Calu3 (cell line): ENCODE measurements at regions not wholly inside any gene's neighbourhood (a gene's known extent, or its start where the extent isn't known, plus 50 kb on each side); places are given as distances from the start of the nearest gene placed in this dataset.

Source experiments
- BruUV-seq: library from RNA; stranded (reverse); fragments of 400-500 nt; replicated peaks from 2 replicates; lab custom pipeline; 2021; lab: Mats Ljungman, UMichigan
- CTCF ChIA-PET: fragments of 300-600 bp; sonication (Branson Sonifier 250); formaldehyde crosslinking; loops from one replicate; lab custom pipeline; 2022; ENCODE audit warnings: antibody characterized with exemption; lab: Charles Lee
- DNase-seq: peaks from one replicate; pipeline ENCODE4 v3.0.0; 2022
- H3K27ac Mint-ChIP-seq: one replicate; pipeline ENCODE4 v1.8.0; 2022; ENCODE audit warnings: mixed read lengths; ENCODE audit not compliant: unreplicated experiment
- H3K27me3 Mint-ChIP-seq: one replicate; pipeline ENCODE4 v1.8.0; 2022; ENCODE audit warnings: mixed read lengths; ENCODE audit not compliant: unreplicated experiment
- H3K36me3 Mint-ChIP-seq: one replicate; pipeline ENCODE4 v1.8.0; 2022; ENCODE audit warnings: mild to moderate bottlenecking, moderate library complexity, mixed read lengths; ENCODE audit not compliant: insufficient read depth, unreplicated experiment
- H3K4me1 Mint-ChIP-seq: one replicate; pipeline ENCODE4 v1.8.0; 2022; ENCODE audit warnings: mild to moderate bottlenecking, low read depth, mixed read lengths; ENCODE audit not compliant: unreplicated experiment
- H3K4me3 Mint-ChIP-seq: one replicate; pipeline ENCODE4 v1.8.0; 2022; ENCODE audit warnings: mild to moderate bottlenecking, low read depth, moderate library complexity, mixed read lengths; ENCODE audit not compliant: unreplicated experiment
- H3K9me3 Mint-ChIP-seq: one replicate; pipeline ENCODE4 v1.8.0; 2022; ENCODE audit warnings: low read depth, mixed read lengths; ENCODE audit not compliant: unreplicated experiment
- CTCF ChIP-seq: fragments of 200-600 bp; IDR thresholded peaks from one replicate; pipeline ENCODE4 v1.8.0; 2022; ENCODE audit warnings: antibody characterized with exemption; ENCODE audit not compliant: unreplicated experiment
- intact Hi-C: fragments of 100-400 bp; cut with micrococcal nuclease; formaldehyde crosslinking; loops from one replicate; pipeline ENCODE4 v1.10.0; 2022; ENCODE audit not compliant: unreplicated experiment

DNA sequence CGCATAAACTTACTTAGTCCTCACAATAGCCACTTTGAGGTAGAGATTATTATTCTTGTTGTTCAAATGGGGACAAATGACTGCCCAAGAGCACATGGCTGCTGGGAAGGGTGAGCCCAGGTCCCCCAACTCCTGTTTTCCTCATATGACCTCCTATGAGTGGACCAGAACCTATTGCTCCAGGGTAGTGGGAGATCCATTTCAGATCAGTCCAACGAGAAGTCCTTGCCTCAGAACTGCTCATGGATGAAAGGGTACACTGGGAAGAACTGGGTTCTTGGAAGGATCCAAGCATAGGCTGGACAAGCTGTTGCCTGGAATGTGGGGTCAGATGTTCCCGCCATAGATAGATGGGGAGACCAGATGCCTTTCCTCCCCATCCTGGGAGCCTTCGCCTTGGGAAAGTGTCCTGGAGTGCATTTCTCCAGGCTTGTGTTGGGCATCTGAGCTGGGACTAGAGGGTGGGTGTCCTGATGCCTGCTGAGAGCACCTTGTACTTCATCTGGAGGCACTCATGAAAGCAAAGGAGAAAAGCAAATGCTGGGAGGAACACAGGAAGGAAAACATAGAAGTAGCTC, 146.3 kb upstream of the B3GAT1 start:
- CTCF ChIA-PET, result no interaction called here
- DNase-seq, result no peak
- Mint-ChIP-seq H3K36me3 (no peaks in the 10 kb centered on the region), H3K4me3 (no peak overlapping the region), H3K9me3 (peaks cover 8% of the 10 kb centered on the region), H3K4me1 (no peaks in the 10 kb centered on the region), H3K27me3 (peaks cover 12% of the 10 kb centered on the region), H3K27ac (no peak overlapping the region)
- intact Hi-C loops, result no loop called here
- TF ChIP-seq CTCF, result no peak
- no TSS peak for BruUV-seq

- no peak for TF ChIP-seq CTCF
- peaks cover 8% of the 10 kb centered on the region for H3K9me3 Mint-ChIP-seq
- no peaks in the 10 kb centered on the region for H3K4me1 Mint-ChIP-seq
- CTCF ChIA-PET, result no interaction called here
- peaks cover 12% of the 10 kb centered on the region for H3K27me3 Mint-ChIP-seq
- no TSS peak for BruUV-seq
- no peak overlapping the region for H3K27ac Mint-ChIP-seq
- no peaks in the 10 kb centered on the region for H3K36me3 Mint-ChIP-seq
- no peak for DNase-seq
- intact Hi-C loops, result no loop called here
- H3K4me3 Mint-ChIP-seq, result no peak overlapping the region
Measured at GRCh38 chr11:134557571-134558257, 145.7 kb upstream of the B3GAT1 start.

DNA sequence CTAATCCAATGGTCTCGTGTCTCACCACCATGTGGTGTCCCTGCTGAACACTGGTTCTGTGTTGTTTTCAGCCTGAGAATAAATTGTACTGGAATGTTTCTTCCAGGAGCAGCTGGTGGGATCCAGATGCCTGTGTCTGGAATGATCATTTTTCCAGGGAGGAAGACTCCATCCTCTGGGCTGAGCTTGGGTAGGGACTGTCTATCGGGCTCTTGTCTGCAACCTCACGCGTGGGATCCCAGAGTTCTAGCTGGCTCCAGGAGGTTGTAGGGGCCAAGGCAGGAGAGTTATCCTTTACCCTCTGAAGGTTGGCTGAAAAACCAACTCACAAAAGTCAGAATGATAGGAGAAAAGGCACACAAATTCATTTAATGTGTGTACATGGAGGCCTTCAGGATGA, 144.1 kb upstream of the B3GAT1 start:
- no peak overlapping the region for H3K4me3 Mint-ChIP-seq
- intact Hi-C loops, result no loop called here
- H3K9me3 Mint-ChIP-seq, result peaks cover 8% of the 10 kb centered on the region
- no peak for TF ChIP-seq CTCF
- CTCF ChIA-PET, result no interaction called here
- BruUV-seq, result no TSS peak
- no peak for DNase-seq
- H3K4me1 Mint-ChIP-seq, result no peaks in the 10 kb centered on the region
- peaks cover 12% of the 10 kb centered on the region for H3K27me3 Mint-ChIP-seq
- no peak overlapping the region for H3K27ac Mint-ChIP-seq
- H3K36me3 Mint-ChIP-seq, result no peaks in the 10 kb centered on the region

DNA sequence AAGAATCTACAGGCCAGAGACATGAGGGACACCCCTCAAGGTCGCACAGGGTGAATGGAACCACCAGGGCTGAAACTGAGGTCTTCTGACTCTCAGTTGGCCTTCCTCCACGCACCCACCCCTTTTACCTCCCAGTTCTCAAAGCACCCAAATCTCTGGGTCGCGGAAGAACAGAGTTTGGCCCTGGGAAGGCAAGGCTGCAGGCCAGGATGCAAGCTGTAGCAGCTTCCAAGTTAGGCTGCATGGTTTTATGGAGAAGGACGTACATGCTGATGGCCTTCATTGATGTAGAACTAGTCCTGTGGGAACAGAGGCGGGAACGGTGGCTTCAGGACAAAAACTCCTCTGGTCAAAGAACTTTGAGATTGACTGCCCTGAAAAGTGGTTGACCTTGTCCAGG, 143.5 kb upstream of the B3GAT1 start:
- intact Hi-C loops, result no loop called here
- no peaks in the 10 kb centered on the region for H3K4me1 Mint-ChIP-seq
- H3K27me3 Mint-ChIP-seq, result peaks cover 12% of the 10 kb centered on the region
- H3K36me3 Mint-ChIP-seq, result no peaks in the 10 kb centered on the region
- peaks cover 8% of the 10 kb centered on the region for H3K9me3 Mint-ChIP-seq
- no peak overlapping the region for H3K4me3 Mint-ChIP-seq
- no TSS peak for BruUV-seq
- CTCF ChIA-PET, result no interaction called here
- H3K27ac Mint-ChIP-seq, result no peak overlapping the region
- DNase-seq, result no peak
- TF ChIP-seq CTCF, result no peak
